HG03196 (cell line): ENCODE measurements at regions not wholly inside any gene's neighbourhood (a gene's known extent, or its start where the extent isn't known, plus 50 kb on each side); places are given as distances from the start of the nearest gene placed in this dataset.

Source experiments
- ATAC-seq: cut with Tn5 transposase; IDR thresholded peaks from one replicate; pipeline ENCODE4 v1.9.1; 2021; ENCODE audit not compliant: unreplicated experiment

- no peak for ATAC-seq
Measured at GRCh38 chr6:7045746-7046145, 62.0 kb upstream of the RREB1 start.

GRCh38 chr6:7047128-7047527, 60.6 kb upstream of the RREB1 start:
- no peak for ATAC-seq

GRCh38 chr6:7047966-7048365, 59.8 kb upstream of the RREB1 start:
- ATAC-seq: no peak

- no peak for ATAC-seq
Measured at GRCh38 chr6:7048894-7049293, 58.9 kb upstream of the RREB1 start.

GRCh38 chr6:7050004-7050403, 57.8 kb upstream of the RREB1 start:
- no peak for ATAC-seq

- ATAC-seq: no peak
Measured at GRCh38 chr6:7050872-7051779, 56.6 kb upstream of the RREB1 start.

GRCh38 chr6:7051780-7052442, 55.9 kb upstream of the RREB1 start:
- no peak for ATAC-seq

GRCh38 chr6:7052443-7053011, 55.2 kb upstream of the RREB1 start:
- no peak for ATAC-seq

GRCh38 chr6:7053125-7053774, 54.5 kb upstream of the RREB1 start:
- no peak for ATAC-seq
